HG03196 (cell line): ENCODE measurements at regions not wholly inside any gene's neighbourhood (a gene's known extent, or its start where the extent isn't known, plus 50 kb on each side); places are given as distances from the start of the nearest gene placed in this dataset.
"Not testable (repeated sequence)": the region's sequence is repeated elsewhere in the genome, so short reads cannot be mapped to it uniquely, and the experiment has no call there.

ENCODE experiments used
- ATAC-seq: cut with Tn5 transposase; IDR thresholded peaks from one replicate; pipeline ENCODE4 v1.9.1; 2021; ENCODE audit not compliant: unreplicated experiment

- ATAC-seq: no peak
These were observed 146.6 kb downstream of the USP22 start for GRCh38 chr17:20896153-20896649.

- ATAC-seq: not testable (repeated sequence)
These were observed 144.1 kb downstream of the USP22 start for GRCh38 chr17:20898726-20899125.

- not testable (repeated sequence) for ATAC-seq
These were observed 140.3 kb downstream of the USP22 start for GRCh38 chr17:20902496-20902895.

GRCh38 chr17:20903549-20903948, 139.3 kb downstream of the USP22 start:
- ATAC-seq: not testable (repeated sequence)

- peak; percentile 83 for ATAC-seq
These were observed 134.2 kb downstream of the USP22 start for GRCh38 chr17:20908313-20909267.

GRCh38 chr17:20914658-20915057, 128.2 kb downstream of the USP22 start:
- ATAC-seq: no peak

- ATAC-seq: no peak
These were observed 126.4 kb downstream of the USP22 start for GRCh38 chr17:20916383-20916782.

- ATAC-seq: not testable (repeated sequence)
These were observed 125.1 kb downstream of the USP22 start for GRCh38 chr17:20917610-20918306.

GRCh38 chr17:20920095-20920814, 122.6 kb downstream of the USP22 start:
- no peak for ATAC-seq

GRCh38 chr17:20920815-20921199, 122.0 kb downstream of the USP22 start:
- no peak for ATAC-seq

- ATAC-seq: no peak
These were observed 120.6 kb downstream of the USP22 start for GRCh38 chr17:20922128-20922670.

GRCh38 chr17:20924306-20924705, 118.5 kb downstream of the USP22 start:
- ATAC-seq: no peak

- no peak for ATAC-seq
These were observed 117.7 kb downstream of the USP22 start for GRCh38 chr17:20925091-20925490.

GRCh38 chr17:20925954-20926353, 116.9 kb downstream of the USP22 start:
- no peak for ATAC-seq

- no peak for ATAC-seq
These were observed 116.3 kb downstream of the USP22 start for GRCh38 chr17:20926532-20926931.

- ATAC-seq: no peak
These were observed 115.4 kb downstream of the USP22 start for GRCh38 chr17:20927308-20927977.

GRCh38 chr17:20929334-20929733, 113.5 kb downstream of the USP22 start:
- ATAC-seq: no peak

GRCh38 chr17:20930081-20930760, 112.6 kb downstream of the USP22 start:
- no peak for ATAC-seq

- ATAC-seq: not testable (repeated sequence)
These were observed 109.8 kb downstream of the USP22 start for GRCh38 chr17:20933040-20933439.

GRCh38 chr17:20934288-20934687, 108.5 kb downstream of the USP22 start:
- no peak for ATAC-seq
